ENCODE measurements at regions not wholly inside any gene's neighbourhood (a gene's known extent, or its start where the extent isn't known, plus 50 kb on each side); places are given as distances from the start of the nearest gene placed in this dataset.

DNA sequence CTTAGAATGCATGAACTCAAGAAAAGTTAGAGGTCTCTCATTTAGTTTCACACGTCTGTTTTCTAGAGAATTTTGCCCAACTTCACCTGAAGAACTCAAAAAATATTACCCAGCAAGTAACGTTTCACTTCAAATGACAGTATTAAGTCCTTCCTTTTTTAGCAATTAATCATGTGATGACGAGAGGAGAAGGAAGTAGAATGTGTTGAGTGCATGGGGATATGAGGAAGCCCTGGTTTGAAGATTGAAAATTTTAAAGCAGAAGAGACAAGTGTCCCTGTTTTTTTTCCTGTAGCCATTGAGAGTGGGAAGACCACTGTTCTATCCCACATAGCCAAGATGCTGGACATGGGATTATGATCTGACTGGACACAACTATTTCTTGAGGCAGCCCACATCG is 406.3 kb upstream of the CPEB2 start:
- no peak for TF ChIP-seq CTCF (IDR thresholded peaks at IDR 0.05)
- no peak for TF ChIP-seq POLR2A (IDR thresholded peaks at IDR 0.05)
- TF ChIP-seq POLR2AphosphoS5 (IDR thresholded peaks at IDR 0.05) = no peak
